Right renal cortex interstitium (tissue), 3 donors: ENCODE measurements at regions not wholly inside any gene's neighbourhood (a gene's known extent, or its start where the extent isn't known, plus 50 kb on each side); places are given as distances from the start of the nearest gene placed in this dataset.

Experiments used
- DNase-seq, 3 donors: peaks; one replicate each; pipeline ENCODE4 v3.0.0-alpha.2; 2013; ENCODE audit warnings: low read depth in 3 of 3, low spot score in 2 of 3

DNA sequence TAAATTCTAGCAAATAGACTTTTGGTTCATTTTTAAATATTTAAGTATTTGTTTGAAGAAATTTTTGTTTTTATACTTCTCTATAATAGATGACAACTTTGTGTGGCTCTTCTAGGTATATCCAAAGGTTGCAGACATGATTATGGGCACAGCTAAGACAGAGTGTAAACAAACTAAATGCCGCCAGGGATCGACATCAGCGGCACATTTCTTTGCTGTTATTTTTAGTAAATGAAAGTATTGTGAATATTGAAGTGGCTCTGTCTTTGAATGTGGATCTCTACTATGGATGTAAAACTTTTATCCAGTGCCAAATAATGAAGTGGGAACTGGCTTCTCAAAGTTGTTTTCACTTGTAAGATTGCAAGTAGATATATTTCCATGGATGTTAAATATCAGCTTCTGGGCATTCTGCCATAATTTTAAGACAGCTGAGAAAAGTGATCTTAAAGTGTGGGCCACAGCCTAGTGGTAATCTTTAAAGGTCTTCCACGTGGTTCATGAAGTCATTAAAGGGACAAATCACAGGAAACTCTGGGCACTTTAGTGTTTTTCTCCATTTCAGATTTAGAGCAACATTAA is 589.9 kb downstream of the ZNF608 start:
- DNase-seq: no peak

GRCh38 chr5:124154714-124155113 is 591.7 kb downstream of the ZNF608 start:
- no peak for DNase-seq

DNA sequence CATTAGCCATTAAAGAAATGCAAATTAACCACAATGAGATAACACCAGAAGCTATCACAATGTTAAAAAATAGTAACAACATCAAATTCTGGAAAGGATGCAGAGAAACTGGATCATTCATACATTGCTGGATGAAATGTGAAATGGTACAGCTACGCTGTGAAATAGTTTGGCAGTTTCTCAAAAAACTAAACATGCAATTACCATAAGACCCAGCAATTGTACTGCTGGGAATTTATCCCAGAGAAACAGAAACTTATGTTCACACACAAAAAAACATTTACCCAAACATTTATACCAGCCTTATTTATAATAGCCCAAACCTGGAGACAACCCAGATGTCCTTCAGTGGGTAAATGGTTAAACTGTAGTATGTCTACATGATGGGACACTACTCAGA is 592.9 kb downstream of the ZNF608 start:
- DNase-seq: no peak

DNA sequence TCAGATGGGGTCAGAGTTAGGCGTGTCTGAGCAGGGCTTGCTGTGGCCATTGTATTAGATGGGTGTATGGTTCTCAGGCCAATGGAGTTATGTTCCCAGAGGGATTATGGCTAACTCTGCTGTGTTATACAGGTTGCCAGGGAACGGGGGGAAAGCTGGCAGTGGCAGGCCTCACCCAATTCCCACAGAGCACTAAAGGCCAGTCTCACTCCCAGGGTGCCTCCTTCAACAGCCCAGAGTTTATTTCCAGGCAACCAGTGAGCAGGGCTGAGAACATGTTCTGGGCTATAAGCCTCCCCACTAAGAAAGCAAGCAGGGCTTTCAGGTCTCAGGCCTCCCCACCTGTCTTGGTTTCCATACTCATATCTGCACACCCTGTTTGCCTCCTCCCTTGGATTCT is 597.9 kb downstream of the ZNF608 start:
- DNase-seq: no peak

DNA sequence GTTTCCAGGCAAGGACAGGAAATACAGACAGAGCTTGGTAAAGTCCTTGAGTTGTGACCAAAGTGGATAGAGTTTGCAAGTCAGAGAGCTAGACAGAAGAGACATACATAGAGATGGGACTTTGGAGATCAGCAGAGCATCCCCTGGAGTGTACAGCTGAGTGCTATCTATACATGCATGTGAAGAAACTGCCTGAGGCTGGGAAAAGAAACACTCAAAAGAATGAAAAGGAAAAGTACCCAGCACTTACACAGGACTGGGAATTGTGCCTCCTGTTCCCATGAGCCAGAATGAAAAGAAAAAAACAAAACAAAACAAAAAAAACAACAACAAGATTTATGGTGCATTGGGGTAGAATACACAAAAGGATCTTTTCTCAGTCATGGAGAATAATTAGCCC is 606.4 kb downstream of the ZNF608 start:
- DNase-seq: no peak

- DNase-seq: no peak
Measured at GRCh38 chr5:124139477-124139876, 607.0 kb downstream of the ZNF608 start.

GRCh38 chr5:124136609-124137008 is 609.8 kb downstream of the ZNF608 start:
- DNase-seq: no peak

DNA sequence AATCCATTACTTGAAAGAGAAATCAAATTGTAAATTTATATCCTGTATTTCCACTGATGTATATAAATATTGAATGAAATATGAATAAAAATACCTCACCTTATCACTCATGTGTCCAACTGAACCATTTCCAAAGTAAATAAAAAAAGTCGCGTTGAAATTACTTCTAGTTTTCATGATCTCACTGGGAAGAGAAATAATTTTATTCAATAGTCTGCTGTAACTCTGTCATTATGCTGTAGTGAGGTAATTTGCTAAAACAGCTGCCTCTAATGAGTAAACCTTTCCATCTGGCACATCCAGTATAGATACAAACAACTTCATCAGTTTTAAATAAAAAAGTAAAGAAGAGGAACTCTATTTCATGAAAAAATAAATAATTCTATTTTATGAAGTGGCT is 611.5 kb downstream of the ZNF608 start:
- DNase-seq: no peak

DNA sequence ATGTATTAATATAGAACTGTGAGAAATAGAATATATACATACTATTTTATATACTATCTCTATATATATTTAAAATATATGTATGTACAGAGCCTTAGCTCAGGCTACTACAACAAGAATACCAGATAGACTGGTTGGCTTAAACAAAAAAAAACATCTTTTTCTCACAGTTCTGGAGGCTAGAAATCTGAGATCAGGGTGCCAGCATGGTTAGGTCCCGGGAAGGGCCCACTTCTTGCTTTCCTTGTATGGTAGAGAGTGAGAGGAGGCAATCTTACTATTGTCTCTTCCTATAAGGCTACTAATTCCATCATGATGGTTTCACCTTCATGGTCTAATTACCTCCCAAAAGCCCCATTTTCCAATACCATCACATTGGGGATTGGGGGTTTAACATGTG is 613.0 kb downstream of the ZNF608 start:
- no peak for DNase-seq

GRCh38 chr5:124132843-124133242 is 613.6 kb downstream of the ZNF608 start:
- DNase-seq: no peak

- no peak for DNase-seq
Measured at GRCh38 chr5:124131466-124131865, 615.0 kb downstream of the ZNF608 start.

GRCh38 chr5:124130816-124131215 is 615.6 kb downstream of the ZNF608 start:
- no peak for DNase-seq

DNA sequence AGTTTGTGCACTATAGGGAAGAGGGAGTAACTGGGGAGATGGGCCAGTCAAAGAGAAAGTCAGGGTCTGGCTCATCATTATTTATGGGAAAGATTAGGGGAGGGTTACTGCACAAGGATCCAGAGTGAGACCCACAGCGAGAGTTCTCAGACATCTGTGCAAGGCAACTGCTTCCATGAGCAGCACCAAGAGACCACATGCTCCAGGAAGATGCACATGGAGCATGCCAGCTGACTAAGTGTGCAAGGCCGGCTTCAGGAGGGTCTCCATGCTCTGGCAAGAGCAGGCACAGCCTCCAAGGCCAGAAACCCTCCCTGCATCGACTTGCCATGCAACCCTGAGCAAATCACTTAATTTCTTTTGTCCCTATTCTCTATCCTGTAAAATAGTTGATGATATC is 616.9 kb downstream of the CSNK1G3 start:
- no peak for DNase-seq

- DNase-seq: no peak
Measured at GRCh38 chr5:124126504-124127217, 614.7 kb downstream of the CSNK1G3 start.

DNA sequence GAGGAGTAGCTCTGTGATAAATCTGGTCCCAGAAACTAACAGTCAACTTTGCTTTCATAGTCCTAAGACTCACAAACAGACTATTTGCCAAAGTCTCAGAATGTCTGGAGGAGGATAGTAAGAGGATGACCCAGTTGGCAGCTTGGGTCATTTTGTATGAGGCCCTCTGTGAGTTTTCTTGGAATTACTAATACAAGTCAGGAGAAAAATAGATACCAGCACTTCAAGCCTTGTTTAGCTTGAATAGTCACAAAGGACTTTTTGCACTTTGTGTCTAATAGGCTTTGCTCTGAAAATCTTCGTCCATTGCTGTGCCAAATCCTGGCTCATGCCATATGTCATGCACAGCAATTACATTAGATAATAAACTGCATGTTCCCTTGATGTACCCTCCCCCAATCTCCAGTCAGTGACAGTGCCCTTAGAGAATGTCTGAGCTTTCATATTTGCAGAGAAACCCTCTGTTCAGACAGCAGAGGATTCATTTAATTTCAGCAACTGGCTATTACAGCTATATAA is 612.8 kb downstream of the CSNK1G3 start:
- no peak for DNase-seq

DNA sequence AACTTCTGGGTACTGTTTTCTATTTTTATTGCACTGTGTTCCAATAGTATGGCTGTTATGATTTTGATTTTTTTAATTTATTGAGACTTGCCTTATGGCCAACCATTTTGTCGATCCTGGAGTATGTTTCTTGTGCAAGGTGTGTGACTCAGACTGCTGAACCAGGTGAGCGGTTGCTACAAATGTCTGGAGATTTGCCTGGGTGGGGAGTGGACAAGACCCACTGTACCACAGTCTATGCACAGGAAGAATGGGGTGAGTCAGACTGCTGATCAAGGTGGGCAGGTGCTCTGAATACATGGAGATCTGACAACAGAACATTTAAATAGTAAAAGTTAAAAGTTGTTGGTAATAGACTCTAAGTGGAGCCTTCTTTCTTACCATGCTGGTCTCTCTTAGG is 609.2 kb downstream of the CSNK1G3 start:
- no peak for DNase-seq

GRCh38 chr5:124114911-124115310 is 602.9 kb downstream of the CSNK1G3 start:
- DNase-seq: no peak

DNA sequence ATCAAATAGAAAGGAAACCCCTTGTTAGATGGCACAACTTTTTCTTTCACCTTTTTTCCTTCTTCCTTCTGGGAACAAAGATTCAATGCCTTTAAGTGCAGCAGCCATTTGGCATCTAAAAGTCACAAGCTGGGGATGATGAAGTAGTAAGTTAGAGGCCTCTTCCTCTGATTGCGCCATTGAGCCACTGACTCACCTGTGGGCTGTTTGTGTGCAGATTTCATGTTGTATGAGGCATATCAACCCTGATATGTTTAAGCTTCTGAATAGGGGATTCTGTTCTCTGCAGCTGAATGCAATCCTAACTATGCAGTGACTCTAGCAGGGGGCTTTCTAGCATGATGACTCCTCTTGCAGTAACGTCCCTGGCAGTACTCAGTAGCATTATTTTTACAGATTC is 599.9 kb downstream of the CSNK1G3 start:
- DNase-seq: no peak

DNA sequence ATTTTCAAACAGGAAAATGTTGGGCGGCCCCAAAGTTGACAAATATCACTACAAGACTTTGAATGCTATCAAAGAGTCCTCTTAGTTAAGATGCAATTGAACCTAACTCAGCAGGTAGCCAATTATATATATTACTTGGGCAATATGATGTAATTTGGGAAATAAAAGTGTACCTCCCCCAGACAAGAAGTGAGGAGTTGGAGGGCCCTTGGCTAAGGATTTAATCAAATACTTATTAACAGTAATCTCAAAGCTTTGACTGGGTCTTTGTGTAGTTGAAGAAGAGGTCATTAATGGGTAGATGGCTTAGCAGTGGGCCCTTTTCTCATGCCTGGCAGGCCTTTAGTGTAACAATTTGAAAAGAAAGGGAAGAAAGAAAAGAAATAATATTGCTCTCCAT is 599.0 kb downstream of the CSNK1G3 start:
- DNase-seq: no peak

DNA sequence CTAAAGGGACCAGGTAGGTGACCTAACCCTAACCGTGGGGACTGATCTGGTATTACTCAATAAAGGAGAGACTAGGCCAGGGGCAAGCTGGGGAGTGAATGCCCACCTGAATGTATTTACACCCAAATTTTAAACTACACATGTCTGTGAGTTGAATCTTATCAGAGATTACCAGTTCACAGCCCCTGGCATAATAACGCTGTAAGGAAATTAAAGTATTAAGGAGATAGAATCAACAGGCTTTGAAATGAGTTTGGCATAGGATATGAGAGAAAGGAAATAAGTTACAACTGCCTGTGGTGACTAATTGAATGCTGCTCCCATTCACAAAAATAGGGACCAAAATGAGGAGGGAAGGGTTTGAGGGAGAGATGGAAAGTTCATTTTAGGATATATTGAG is 593.3 kb downstream of the CSNK1G3 start:
- DNase-seq: no peak

DNA sequence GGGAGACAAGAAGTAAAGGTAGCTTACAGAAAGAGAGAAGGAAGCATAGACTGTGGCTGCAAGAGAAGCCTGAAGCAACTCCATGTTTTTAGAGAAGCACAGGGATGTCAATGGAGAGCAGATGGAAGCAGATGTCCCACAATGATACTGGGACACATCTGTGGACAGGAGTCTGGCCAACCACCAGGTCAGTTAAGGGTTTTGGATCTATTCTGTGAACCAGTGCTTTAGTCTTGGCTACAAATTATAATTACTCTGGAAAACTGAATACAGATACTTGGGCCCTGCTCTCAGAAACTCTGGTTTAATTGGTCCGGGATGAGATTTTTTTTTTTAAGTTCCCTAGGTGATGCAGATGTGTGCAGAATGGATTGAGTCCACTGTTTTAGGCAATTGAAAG is 592.8 kb downstream of the CSNK1G3 start:
- DNase-seq: no peak

GRCh38 chr5:124104344-124104743 is 592.4 kb downstream of the CSNK1G3 start:
- no peak for DNase-seq

DNA sequence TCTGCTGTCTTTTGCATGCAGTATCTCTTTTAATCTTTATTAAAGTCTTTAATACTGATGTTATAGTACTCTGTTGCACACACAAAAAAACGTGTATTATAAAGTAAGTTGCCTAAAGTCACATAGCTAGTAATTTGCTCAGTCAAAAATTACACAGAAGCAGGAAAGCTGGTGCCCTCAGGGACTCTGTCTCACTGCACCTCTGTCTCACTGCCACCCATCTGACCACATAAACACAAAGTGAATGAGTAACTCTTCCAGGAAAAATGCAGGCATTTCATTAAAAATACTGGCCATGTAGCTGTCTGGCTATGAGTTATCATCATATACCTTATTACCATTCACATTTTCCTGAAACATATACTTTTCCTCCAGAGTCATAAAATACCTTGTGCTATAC is 591.7 kb downstream of the CSNK1G3 start:
- DNase-seq: no peak
